IMR-90 (cell line): ENCODE measurements at regions not wholly inside any gene's neighbourhood (a gene's known extent, or its start where the extent isn't known, plus 50 kb on each side); places are given as distances from the start of the nearest gene placed in this dataset.

Source experiments
- ATAC-seq: fragments of 200-7000 bp; cut with Tn5 transposase; 2 replicates; pipeline ENCODE4 v1.9.1; 2020; ENCODE audit warnings: low read depth, mild to moderate bottlenecking, moderate library complexity
- BruUV-seq: library from RNA; stranded (reverse); fragments of 400-500 nt; replicated peaks from 2 replicates; lab custom pipeline; 2021; lab: Mats Ljungman, UMichigan
- CTCF ChIA-PET: fragments of 300-600 bp; formaldehyde crosslinking; extraction: SDS; loops from one replicate; lab custom pipeline; 2021; ENCODE audit warnings: antibody characterized with exemption; lab: Yijun Ruan, JAX
- POLR2A ChIA-PET: fragments of 300-600 bp; sonication (Branson Sonifier 250); formaldehyde crosslinking; loops from one replicate; lab custom pipeline; 2022; ENCODE audit warnings: antibody characterized with exemption; ENCODE audit not compliant: unreplicated experiment; lab: Charles Lee
- DNase-seq: peaks from one replicate; pipeline ENCODE4 v3.0.0; 2013
- H2AFZ ChIP-seq: replicated peaks from 2 replicates; pipeline ENCODE3; 2013; ENCODE audit warnings: low read length, mild to moderate bottlenecking; ENCODE audit not compliant: poor library complexity
- H2AK5ac ChIP-seq: 2 replicates; pipeline ENCODE4 v1.6.1; 2013; ENCODE audit warnings: low read depth, low read length, inconsistent platforms
- H2AK9ac ChIP-seq: replicated peaks from 2 replicates; pipeline ENCODE3; 2013; ENCODE audit warnings: mild to moderate bottlenecking, low read depth, low read length, moderate library complexity; ENCODE audit not compliant: poor library complexity
- H2BK120ac ChIP-seq: 2 replicates; pipeline ENCODE4 v1.6.1; 2013; ENCODE audit warnings: low read depth, low read length, inconsistent platforms
- H2BK15ac ChIP-seq: 3 replicates; pipeline ENCODE4 v1.6.1; 2013; ENCODE audit warnings: low read depth, low read length, inconsistent platforms
- H2BK20ac ChIP-seq: 2 replicates; pipeline ENCODE4 v1.6.1; 2013; ENCODE audit warnings: low read depth, mild to moderate bottlenecking, inconsistent platforms, low read length, moderate library complexity
- H2BK5ac ChIP-seq: 2 replicates; pipeline ENCODE4 v1.6.1; 2013; ENCODE audit warnings: mild to moderate bottlenecking, low read depth, low read length, inconsistent platforms; ENCODE audit not compliant: poor library complexity, severe bottlenecking
- H3K14ac ChIP-seq: replicated peaks from 2 replicates; pipeline ENCODE4 v1.6.1; 2013; ENCODE audit warnings: low read depth, low read length, inconsistent platforms
- H3K18ac ChIP-seq: 2 replicates; pipeline ENCODE4 v1.6.1; 2013; ENCODE audit warnings: low read depth, low read length, control low read depth
- H3K23ac ChIP-seq: 2 replicates; pipeline ENCODE4 v1.6.1; 2013; ENCODE audit warnings: low read depth, low read length, inconsistent platforms
- H3K27ac ChIP-seq: 2 replicates; pipeline ENCODE4 v1.5.1; 2013; ENCODE audit warnings: mild to moderate bottlenecking, control low read depth, low read length; ENCODE audit not compliant: insufficient read depth
- H3K27me3 ChIP-seq: 2 replicates; pipeline ENCODE4 v1.6.1; 2013; ENCODE audit warnings: low read length; ENCODE audit not compliant: control insufficient read depth, insufficient read depth
- H3K36me3 ChIP-seq: 2 replicates; pipeline ENCODE4 v1.6.1; 2013; ENCODE audit warnings: low read length, mixed read lengths; ENCODE audit not compliant: control insufficient read depth, insufficient read depth
- H3K4ac ChIP-seq: 2 replicates; pipeline ENCODE4 v1.6.1; 2013; ENCODE audit warnings: low read depth, low read length, inconsistent platforms
- H3K4me1 ChIP-seq: 2 replicates; pipeline ENCODE4 v1.6.1; 2013; ENCODE audit warnings: low read length, mixed read lengths; ENCODE audit not compliant: control insufficient read depth, insufficient read depth
- H3K4me2 ChIP-seq: 2 replicates; pipeline ENCODE4 v1.6.1; 2013; ENCODE audit warnings: low read depth, mild to moderate bottlenecking, control low read depth, low read length, moderate library complexity
- H3K4me3 ChIP-seq: 2 replicates; pipeline ENCODE4 v1.5.1; 2013; ENCODE audit warnings: low read depth, mild to moderate bottlenecking, control low read depth, low read length, moderate library complexity; ENCODE audit not compliant: insufficient read depth
- H3K56ac ChIP-seq: 2 replicates; pipeline ENCODE4 v1.6.1; 2013; ENCODE audit warnings: low read length, inconsistent platforms; ENCODE audit not compliant: insufficient read depth; ENCODE audit errors: extremely low read depth
- H3K79me1 ChIP-seq, 2 experiments: 2 replicates each; pipeline ENCODE4 v1.6.1; 2013; ENCODE audit warnings: low read length in 2 of 2, inconsistent platforms in 1 of 2, low read depth in 1 of 2
- H3K9ac ChIP-seq: 2 replicates; pipeline ENCODE4 v1.6.1; 2013; ENCODE audit warnings: low read depth, low read length, control low read depth
- H3K9me1 ChIP-seq: 2 replicates; pipeline ENCODE4 v1.6.1; 2013; ENCODE audit warnings: low read length, inconsistent platforms; ENCODE audit not compliant: insufficient read depth
- H3K9me3 ChIP-seq: 2 replicates; pipeline ENCODE4 v1.6.1; 2013; ENCODE audit warnings: low read length; ENCODE audit not compliant: control insufficient read depth, insufficient read depth
- H4K20me1 ChIP-seq: 2 replicates; pipeline ENCODE4 v1.6.1; 2013; ENCODE audit warnings: low read length, inconsistent platforms; ENCODE audit not compliant: insufficient read depth
- H4K5ac ChIP-seq: 2 replicates; pipeline ENCODE4 v1.6.1; 2013; ENCODE audit warnings: mild to moderate bottlenecking, low read depth, low read length, control low read depth
- H4K8ac ChIP-seq, 2 experiments: 2 replicates each; pipeline ENCODE4 v1.6.1; 2013; ENCODE audit warnings: low read depth in 2 of 2, low read length in 2 of 2, control low read depth in 1 of 2, inconsistent platforms in 1 of 2
- H4K91ac ChIP-seq: 2 replicates; pipeline ENCODE4 v1.6.1; 2013; ENCODE audit warnings: low read depth, low read length, inconsistent platforms; ENCODE audit not compliant: insufficient read depth
- BHLHE40 ChIP-seq: fragments of 150-350 bp; IDR thresholded peaks from 2 replicates; pipeline ENCODE4 v1.6.1; 2016; ENCODE audit warnings: mild to moderate bottlenecking, low read depth, low read length
- CEBPB ChIP-seq: IDR thresholded peaks from 2 replicates; pipeline ENCODE4 v1.6.1; 2012; ENCODE audit warnings: low read depth, low read length, improper control_type of control experiment
- CHD1 ChIP-seq: IDR thresholded peaks from 2 replicates; pipeline ENCODE4 v1.6.1; 2012; ENCODE audit warnings: low read depth, low read length, improper control_type of control experiment
- FOS ChIP-seq: fragments of 150-350 bp; IDR thresholded peaks from 2 replicates; pipeline ENCODE4 v1.6.1; 2016; ENCODE audit warnings: low read depth, low read length
- MAFK ChIP-seq: IDR thresholded peaks from 2 replicates; pipeline ENCODE4 v1.6.1; 2012; ENCODE audit warnings: low read depth, low read length, improper control_type of control experiment
- MAZ ChIP-seq: IDR thresholded peaks from 2 replicates; pipeline ENCODE4 v1.6.1; 2012; ENCODE audit warnings: low read depth, mild to moderate bottlenecking, low read length, improper control_type of control experiment, moderate library complexity, borderline replicate concordance
- MXI1 ChIP-seq: IDR thresholded peaks from 2 replicates; pipeline ENCODE4 v1.6.1; 2012; ENCODE audit warnings: low read depth, mild to moderate bottlenecking, low read length, moderate library complexity, borderline replicate concordance
- NFE2L2 ChIP-seq: fragments of 150-350 bp; IDR thresholded peaks from 2 replicates; pipeline ENCODE4 v1.6.1; 2016; ENCODE audit warnings: low read depth, mild to moderate bottlenecking, low read length
- POLR2A ChIP-seq: IDR thresholded peaks from 2 replicates; pipeline ENCODE4 v1.6.1; 2012; ENCODE audit warnings: mild to moderate bottlenecking, low read depth, low read length
- RAD21 ChIP-seq: IDR thresholded peaks from 2 replicates; pipeline ENCODE4 v1.6.1; 2012; ENCODE audit warnings: low read length, improper control_type of control experiment
- RCOR1 ChIP-seq: IDR thresholded peaks from 2 replicates; pipeline ENCODE4 v1.6.1; 2012; ENCODE audit warnings: mild to moderate bottlenecking, low read length, improper control_type of control experiment; ENCODE audit not compliant: insufficient replicate concordance
- RFX5 ChIP-seq: IDR thresholded peaks from 2 replicates; pipeline ENCODE4 v1.8.0; 2012; ENCODE audit warnings: low read depth, mild to moderate bottlenecking, low read length, moderate library complexity
- SMC3 ChIP-seq: fragments of 150-350 bp; IDR thresholded peaks from 2 replicates; pipeline ENCODE4 v1.6.1; 2016; ENCODE audit warnings: low read depth, mild to moderate bottlenecking, antibody characterized with exemption, low read length, moderate library complexity
- WGBS, 2 experiments: methylation state at CpG; one replicate each; pipeline versions ENCODE4 v1.1.5 to v1.1.7; 2013; ENCODE audit warnings: missing lambda C conversion rate in 2 of 2; ENCODE audit not compliant: insufficient read length in 1 of 2; ENCODE audit errors: extremely low coverage in 2 of 2; 5-methylcytosine and 5-hydroxymethylcytosine counted together
- dilution Hi-C: fragments of 300-500 bp; cut with HindIII; formaldehyde crosslinking; loops from one replicate; pipeline ENCODE4 v1.14.3; 2018; ENCODE audit warnings: low sequenced_read_pairs; ENCODE audit not compliant: unreplicated experiment
- in situ Hi-C: fragments of 300-500 bp; cut with MboI; formaldehyde crosslinking; loops from 3 replicates; pipeline ENCODE4 v1.14.3; 2019; ENCODE audit warnings: low sequenced_read_pairs, inconsistent platforms, mixed read lengths
- intact Hi-C: fragments of 100-400 bp; cut with micrococcal nuclease; formaldehyde crosslinking; loops from 2 replicates; pipeline ENCODE4 v1.10.0; 2022
- TF ChIP-seq, protein P1 (sequence below): fragments of 150-350 bp; IDR thresholded peaks from 2 replicates; pipeline ENCODE4 v1.6.1; 2016; ENCODE audit warnings: low read depth, mild to moderate bottlenecking, low read length, moderate library complexity, borderline replicate concordance
- TF ChIP-seq, protein P2 (sequence below): conservative IDR thresholded peaks from 2 replicates; pipeline ENCODE4 v1.5.1; 2012; ENCODE audit warnings: mild to moderate bottlenecking, low read depth, low read length, improper control_type of control experiment
- TF ChIP-seq, protein P3 (sequence below): fragments of 150-350 bp; IDR thresholded peaks from 2 replicates; pipeline ENCODE4 v1.6.1; 2017; ENCODE audit warnings: mild to moderate bottlenecking, antibody characterized with exemption, low read length, low read depth

DNA sequence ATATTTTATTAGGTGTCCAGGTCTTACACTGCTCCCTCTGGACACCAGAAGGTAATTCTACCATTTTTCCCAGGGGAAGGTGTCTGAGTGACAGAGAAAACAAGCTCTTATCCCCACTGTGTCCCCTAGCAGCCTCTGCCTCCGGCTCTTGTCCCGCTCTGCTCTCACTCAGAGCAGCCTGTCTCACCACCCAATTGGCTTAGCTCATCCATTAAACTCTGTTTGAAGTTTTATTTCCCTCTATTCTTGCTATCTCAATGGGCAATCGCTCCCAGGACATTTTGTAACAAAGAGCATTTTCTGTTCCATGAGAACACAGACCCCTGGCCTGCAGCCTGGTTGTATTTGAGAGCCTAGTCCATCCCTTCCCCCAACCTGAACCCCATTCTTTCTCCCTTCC is 90.6 kb upstream of the LDAH start:
- CTCF ChIA-PET, result no interaction called here
- no peak for ATAC-seq
- no peaks in the 10 kb centered on the region for H3K27me3 ChIP-seq
- no peak overlapping the region for H3K4ac ChIP-seq
- TF ChIP-seq MAZ (no peak), SMC3 (no peak), RAD21 (no peak), POLR2A (no peak), CHD1 (no peak), MAFK (no peak), FOS (no peak), NFE2L2 (no peak), RFX5 (no peak), BHLHE40 (no peak), RCOR1 (no peak), MXI1 (no peak), CEBPB (no peak)
- TF ChIP-seq, protein P1, sequence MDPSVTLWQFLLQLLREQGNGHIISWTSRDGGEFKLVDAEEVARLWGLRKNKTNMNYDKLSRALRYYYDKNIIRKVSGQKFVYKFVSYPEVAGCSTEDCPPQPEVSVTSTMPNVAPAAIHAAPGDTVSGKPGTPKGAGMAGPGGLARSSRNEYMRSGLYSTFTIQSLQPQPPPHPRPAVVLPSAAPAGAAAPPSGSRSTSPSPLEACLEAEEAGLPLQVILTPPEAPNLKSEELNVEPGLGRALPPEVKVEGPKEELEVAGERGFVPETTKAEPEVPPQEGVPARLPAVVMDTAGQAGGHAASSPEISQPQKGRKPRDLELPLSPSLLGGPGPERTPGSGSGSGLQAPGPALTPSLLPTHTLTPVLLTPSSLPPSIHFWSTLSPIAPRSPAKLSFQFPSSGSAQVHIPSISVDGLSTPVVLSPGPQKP, result no peak
- TF ChIP-seq, protein P2, sequence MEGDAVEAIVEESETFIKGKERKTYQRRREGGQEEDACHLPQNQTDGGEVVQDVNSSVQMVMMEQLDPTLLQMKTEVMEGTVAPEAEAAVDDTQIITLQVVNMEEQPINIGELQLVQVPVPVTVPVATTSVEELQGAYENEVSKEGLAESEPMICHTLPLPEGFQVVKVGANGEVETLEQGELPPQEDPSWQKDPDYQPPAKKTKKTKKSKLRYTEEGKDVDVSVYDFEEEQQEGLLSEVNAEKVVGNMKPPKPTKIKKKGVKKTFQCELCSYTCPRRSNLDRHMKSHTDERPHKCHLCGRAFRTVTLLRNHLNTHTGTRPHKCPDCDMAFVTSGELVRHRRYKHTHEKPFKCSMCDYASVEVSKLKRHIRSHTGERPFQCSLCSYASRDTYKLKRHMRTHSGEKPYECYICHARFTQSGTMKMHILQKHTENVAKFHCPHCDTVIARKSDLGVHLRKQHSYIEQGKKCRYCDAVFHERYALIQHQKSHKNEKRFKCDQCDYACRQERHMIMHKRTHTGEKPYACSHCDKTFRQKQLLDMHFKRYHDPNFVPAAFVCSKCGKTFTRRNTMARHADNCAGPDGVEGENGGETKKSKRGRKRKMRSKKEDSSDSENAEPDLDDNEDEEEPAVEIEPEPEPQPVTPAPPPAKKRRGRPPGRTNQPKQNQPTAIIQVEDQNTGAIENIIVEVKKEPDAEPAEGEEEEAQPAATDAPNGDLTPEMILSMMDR, result no peak
- TF ChIP-seq, protein P3, sequence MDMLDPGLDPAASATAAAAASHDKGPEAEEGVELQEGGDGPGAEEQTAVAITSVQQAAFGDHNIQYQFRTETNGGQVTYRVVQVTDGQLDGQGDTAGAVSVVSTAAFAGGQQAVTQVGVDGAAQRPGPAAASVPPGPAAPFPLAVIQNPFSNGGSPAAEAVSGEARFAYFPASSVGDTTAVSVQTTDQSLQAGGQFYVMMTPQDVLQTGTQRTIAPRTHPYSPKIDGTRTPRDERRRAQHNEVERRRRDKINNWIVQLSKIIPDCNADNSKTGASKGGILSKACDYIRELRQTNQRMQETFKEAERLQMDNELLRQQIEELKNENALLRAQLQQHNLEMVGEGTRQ, result no peak
- H3K18ac ChIP-seq, result no peak overlapping the region
- no peak overlapping the region for H4K5ac ChIP-seq
- no peak overlapping the region for H4K8ac ChIP-seq
- H2AFZ ChIP-seq, result no peak overlapping the region
- H3K4me1 ChIP-seq, result no peaks in the 10 kb centered on the region
- H2BK5ac ChIP-seq, result no peak overlapping the region
- H3K14ac ChIP-seq, result no peak overlapping the region
- WGBS, 2 experiments, result no CpG with 5 or more reads among the region's 3 CpGs
- intact Hi-C loops, result no loop called here
- no peaks in the 10 kb centered on the region for H3K9me1 ChIP-seq
- H4K20me1 ChIP-seq, result no peaks in the 10 kb centered on the region
- no peak overlapping the region for H2BK15ac ChIP-seq
- H3K4me3 ChIP-seq, result no peak overlapping the region
- dilution Hi-C loops, result no loop called here
- in situ Hi-C loops, result no loop called here
- H3K9me3 ChIP-seq, result no peaks in the 10 kb centered on the region
- no peak overlapping the region for H3K4me2 ChIP-seq
- no peak overlapping the region for H3K56ac ChIP-seq
- H3K27ac ChIP-seq, result no peak overlapping the region
- H4K91ac ChIP-seq, result no peak overlapping the region
- no peak overlapping the region for H2AK5ac ChIP-seq
- BruUV-seq, result no TSS peak
- no peaks in the 10 kb centered on the region for H3K79me1 ChIP-seq
- H2BK20ac ChIP-seq, result no peak overlapping the region
- POLR2A ChIA-PET, result no interaction called here
- DNase-seq, result no peak
- H2BK120ac ChIP-seq, result no peak overlapping the region
- no peak overlapping the region for H2AK9ac ChIP-seq
- H3K36me3 ChIP-seq, result no peaks in the 10 kb centered on the region
- no peak overlapping the region for H3K23ac ChIP-seq
- no peak overlapping the region for H3K9ac ChIP-seq
